ENCODE measurements at regions not wholly inside any gene's neighbourhood (a gene's known extent, or its start where the extent isn't known, plus 50 kb on each side); places are given as distances from the start of the nearest gene placed in this dataset.

GRCh38 chr10:44323838-44324237 is 61.1 kb downstream of the CXCL12 start:
- TF ChIP-seq POLR2AphosphoS5 (IDR thresholded peaks at IDR 0.05; ENCODE audit: low read depth, low read length) (no peak), FOXP2 (optimal IDR thresholded peaks at IDR 0.05; ENCODE audit: borderline replicate concordance, extremely low read depth, extremely low read length, insufficient read depth) (no peak), TAF1 (IDR thresholded peaks at IDR 0.05; ENCODE audit: borderline replicate concordance, insufficient read depth, low read length) (no peak), SIN3A (IDR thresholded peaks at IDR 0.05; ENCODE audit: borderline replicate concordance, insufficient read depth, low read length) (no peak), REST (IDR thresholded peaks at IDR 0.05; ENCODE audit: insufficient read depth in 1 of 2, low read depth in 2 of 2, low read length in 2 of 2) (no peak)
